ENCODE measurements at regions not wholly inside any gene's neighbourhood (a gene's known extent, or its start where the extent isn't known, plus 50 kb on each side); places are given as distances from the start of the nearest gene placed in this dataset.
"Not testable (repeated sequence)": the region's sequence is repeated elsewhere in the genome, so short reads cannot be mapped to it uniquely, and the experiment has no call there.

GRCh38 chr3:61444782-61445181, 116.6 kb upstream of the PTPRG start:
- no peak for DNase-seq (ENCODE audit: low read depth)

GRCh38 chr3:61445924-61446323, 115.4 kb upstream of the PTPRG start:
- DNase-seq (ENCODE audit: low read depth), result no peak

GRCh38 chr3:61446341-61446740, 115.0 kb upstream of the PTPRG start:
- DNase-seq (ENCODE audit: low read depth), result no peak

- DNase-seq (ENCODE audit: low read depth), result no peak
These were observed 113.0 kb upstream of the PTPRG start for GRCh38 chr3:61448378-61448777.

GRCh38 chr3:61449327-61450040, 111.9 kb upstream of the PTPRG start:
- no peak for DNase-seq (ENCODE audit: low read depth)

GRCh38 chr3:61450866-61451265, 110.5 kb upstream of the PTPRG start:
- DNase-seq (ENCODE audit: low read depth), result no peak

- DNase-seq (ENCODE audit: low read depth), result no peak
These were observed 109.5 kb upstream of the PTPRG start for GRCh38 chr3:61451841-61452240.

- DNase-seq (ENCODE audit: low read depth), result no peak
These were observed 108.8 kb upstream of the PTPRG start for GRCh38 chr3:61452535-61453090.

- no peak for DNase-seq (ENCODE audit: low read depth)
These were observed 107.3 kb upstream of the PTPRG start for GRCh38 chr3:61454006-61454585.

- DNase-seq (ENCODE audit: low read depth), result no peak
These were observed 106.6 kb upstream of the PTPRG start for GRCh38 chr3:61454801-61455200.

- no peak for DNase-seq (ENCODE audit: low read depth)
These were observed 100.7 kb upstream of the PTPRG start for GRCh38 chr3:61460636-61461035.

GRCh38 chr3:61463191-61463590, 98.2 kb upstream of the PTPRG start:
- DNase-seq (ENCODE audit: low read depth), result no peak

- no peak for DNase-seq (ENCODE audit: low read depth)
These were observed 96.7 kb upstream of the PTPRG start for GRCh38 chr3:61464518-61465140.

- DNase-seq (ENCODE audit: low read depth), result no peak
These were observed 95.0 kb upstream of the PTPRG start for GRCh38 chr3:61466357-61466756.

GRCh38 chr3:61483997-61484396, 77.4 kb upstream of the PTPRG start:
- no peak for DNase-seq (ENCODE audit: low read depth)

- DNase-seq (ENCODE audit: low read depth), result no peak
These were observed 68.0 kb upstream of the PTPRG start for GRCh38 chr3:61493339-61493738.

GRCh38 chr3:61494309-61494708, 67.1 kb upstream of the PTPRG start:
- not testable (repeated sequence) for DNase-seq (ENCODE audit: low read depth)

- DNase-seq (ENCODE audit: low read depth), result no peak
These were observed 63.9 kb upstream of the PTPRG start for GRCh38 chr3:61497463-61497862.

GRCh38 chr3:61505197-61505596, 56.2 kb upstream of the PTPRG start:
- no peak for DNase-seq (ENCODE audit: low read depth)

GRCh38 chr3:61507946-61508345, 53.4 kb upstream of the PTPRG start:
- DNase-seq (ENCODE audit: low read depth), result no peak

Data from CMK (cell line).